PC-9 (cell line): ENCODE measurements at regions not wholly inside any gene's neighbourhood (a gene's known extent, or its start where the extent isn't known, plus 50 kb on each side); places are given as distances from the start of the nearest gene placed in this dataset.

ENCODE experiments used
- BruUV-seq: library from RNA; stranded (reverse); fragments of 400-500 nt; replicated peaks from 2 replicates; lab custom pipeline; 2021; lab: Mats Ljungman, UMichigan
- CTCF ChIA-PET: fragments of 300-600 bp; sonication (Branson Sonifier 250); formaldehyde crosslinking; loops from one replicate; lab custom pipeline; 2022; ENCODE audit warnings: antibody characterized with exemption; lab: Charles Lee
- POLR2A ChIA-PET: fragments of 300-600 bp; sonication (Branson Sonifier 250); formaldehyde crosslinking; loops from one replicate; lab custom pipeline; 2022; ENCODE audit warnings: antibody characterized with exemption; ENCODE audit not compliant: unreplicated experiment; lab: Charles Lee
- DNase-seq, 2 experiments: peaks; one replicate each; pipeline versions ENCODE4 v3.0.0 to v3.0.0-alpha.2; 2015 to 2022; ENCODE audit warnings: mixed read lengths in 1 of 2
- H2AFZ ChIP-seq: fragments of 200-600 bp; sonication (generic); 2 replicates; pipeline ENCODE4 v1.8.1; 2017; ENCODE audit warnings: antibody characterized with exemption
- H3F3A ChIP-seq: fragments of 200-600 bp; sonication (generic); 2 replicates; pipeline ENCODE4 v1.8.1; 2017; ENCODE audit warnings: antibody characterized with exemption, mild to moderate bottlenecking, low read depth; ENCODE audit not compliant: insufficient read depth
- H3K27ac ChIP-seq: fragments of 200-600 bp; sonication (generic); 2 replicates; pipeline ENCODE4 v1.6.1; 2016; ENCODE audit warnings: mixed run types
- H3K27me3 ChIP-seq: fragments of 200-600 bp; sonication (generic); 2 replicates; pipeline ENCODE4 v1.6.1; 2016; ENCODE audit warnings: low read depth, mixed run types; ENCODE audit not compliant: insufficient read depth
- H3K36me3 ChIP-seq: fragments of 200-600 bp; sonication (generic); 2 replicates; pipeline ENCODE4 v1.6.1; 2016; ENCODE audit warnings: low read depth, mixed run types
- H3K4me1 ChIP-seq: fragments of 200-600 bp; sonication (generic); replicated peaks from 2 replicates; pipeline ENCODE4 v1.6.1; 2016; ENCODE audit warnings: mixed run types; ENCODE audit not compliant: insufficient read depth
- H3K4me2 ChIP-seq: fragments of 200-600 bp; sonication (generic); 2 replicates; pipeline ENCODE4 v1.6.1; 2017; ENCODE audit warnings: mixed run types
- H3K4me3 ChIP-seq: fragments of 200-600 bp; sonication (generic); 2 replicates; pipeline ENCODE4 v1.6.1; 2016; ENCODE audit warnings: mixed run types
- H3K79me2 ChIP-seq: fragments of 200-600 bp; sonication (generic); 2 replicates; pipeline ENCODE4 v1.6.1; 2017; ENCODE audit warnings: low read depth, mixed run types
- H3K9me2 ChIP-seq: fragments of 200-600 bp; sonication (generic); 2 replicates; pipeline ENCODE4 v1.8.1; 2017; ENCODE audit warnings: mild to moderate bottlenecking; ENCODE audit not compliant: insufficient read depth
- H3K9me3 ChIP-seq: fragments of 200-600 bp; sonication (generic); 2 replicates; pipeline ENCODE4 v1.8.1; 2016; ENCODE audit warnings: low read depth; ENCODE audit not compliant: insufficient read depth
- H4K20me1 ChIP-seq: fragments of 200-600 bp; sonication (generic); 2 replicates; pipeline ENCODE4 v1.8.1; 2017; ENCODE audit not compliant: insufficient read depth
- EZH2 ChIP-seq: fragments of 200-600 bp; sonication (generic); IDR thresholded peaks from 2 replicates; pipeline ENCODE4 v1.8.0; 2017; ENCODE audit warnings: antibody characterized with exemption, low read depth
- intact Hi-C: fragments of 100-400 bp; cut with micrococcal nuclease; formaldehyde crosslinking; loops from one replicate; pipeline ENCODE4 v1.10.0; 2022; ENCODE audit not compliant: unreplicated experiment
- TF ChIP-seq, protein P1 (sequence below): fragments of 200-600 bp; sonication (generic); conservative IDR thresholded peaks from 2 replicates; pipeline ENCODE4 v1.6.1; 2017; ENCODE audit warnings: mixed run types, antibody characterized with exemption, mild to moderate bottlenecking, moderate library complexity

DNA sequence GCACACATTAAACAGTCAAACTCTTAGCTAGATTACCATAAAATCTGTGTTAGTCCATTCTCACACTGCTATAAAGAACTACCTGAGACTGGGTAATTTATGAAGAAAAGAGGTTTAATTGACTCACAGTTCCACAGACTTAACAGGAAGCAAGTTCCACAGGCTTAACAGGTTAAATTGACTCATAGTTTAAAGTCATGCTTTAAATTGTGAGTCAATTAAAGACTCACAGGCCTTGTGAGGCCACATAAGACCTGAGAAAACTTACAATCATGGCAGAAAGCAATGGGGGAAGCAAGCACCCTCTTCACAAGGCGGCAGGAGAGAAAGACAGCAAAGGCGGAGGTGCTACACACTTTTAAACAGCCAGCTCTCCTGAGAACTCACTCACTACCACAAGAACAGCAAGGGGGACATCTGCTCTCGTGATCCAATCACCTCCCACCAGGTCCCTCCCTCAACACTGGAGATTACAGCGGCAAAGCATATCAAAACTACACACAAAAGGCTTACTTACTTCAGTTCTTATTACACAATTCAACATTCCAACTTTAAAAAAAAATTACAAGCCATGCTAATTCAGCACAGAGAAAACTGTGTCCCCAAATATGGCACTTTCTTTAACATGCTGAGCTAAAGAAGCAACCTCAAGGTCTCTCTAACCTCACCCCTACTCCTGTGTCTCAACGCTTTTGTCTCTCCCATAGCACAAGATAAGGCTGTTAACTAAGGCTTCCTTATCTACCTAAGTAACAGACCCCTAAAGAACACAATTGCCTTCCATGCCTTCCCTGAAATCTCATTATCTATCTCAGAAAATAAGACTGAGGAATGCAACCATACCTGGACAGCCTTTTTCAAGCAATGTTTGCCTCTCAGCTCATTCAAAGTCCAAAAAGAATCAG lies 805.1 kb downstream of the NR2F1-AS1 start:
- H3K36me3 ChIP-seq = no peaks in the 10 kb centered on the region
- BruUV-seq = no TSS peak
- no peaks in the 10 kb centered on the region for H3K27me3 ChIP-seq
- H3K27ac ChIP-seq = no peak overlapping the region
- H3K9me2 ChIP-seq = no peaks in the 10 kb centered on the region
- H3K79me2 ChIP-seq = no peaks in the 10 kb centered on the region
- no peak overlapping the region for H3K4me2 ChIP-seq
- TF ChIP-seq, protein P1, sequence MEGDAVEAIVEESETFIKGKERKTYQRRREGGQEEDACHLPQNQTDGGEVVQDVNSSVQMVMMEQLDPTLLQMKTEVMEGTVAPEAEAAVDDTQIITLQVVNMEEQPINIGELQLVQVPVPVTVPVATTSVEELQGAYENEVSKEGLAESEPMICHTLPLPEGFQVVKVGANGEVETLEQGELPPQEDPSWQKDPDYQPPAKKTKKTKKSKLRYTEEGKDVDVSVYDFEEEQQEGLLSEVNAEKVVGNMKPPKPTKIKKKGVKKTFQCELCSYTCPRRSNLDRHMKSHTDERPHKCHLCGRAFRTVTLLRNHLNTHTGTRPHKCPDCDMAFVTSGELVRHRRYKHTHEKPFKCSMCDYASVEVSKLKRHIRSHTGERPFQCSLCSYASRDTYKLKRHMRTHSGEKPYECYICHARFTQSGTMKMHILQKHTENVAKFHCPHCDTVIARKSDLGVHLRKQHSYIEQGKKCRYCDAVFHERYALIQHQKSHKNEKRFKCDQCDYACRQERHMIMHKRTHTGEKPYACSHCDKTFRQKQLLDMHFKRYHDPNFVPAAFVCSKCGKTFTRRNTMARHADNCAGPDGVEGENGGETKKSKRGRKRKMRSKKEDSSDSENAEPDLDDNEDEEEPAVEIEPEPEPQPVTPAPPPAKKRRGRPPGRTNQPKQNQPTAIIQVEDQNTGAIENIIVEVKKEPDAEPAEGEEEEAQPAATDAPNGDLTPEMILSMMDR = no peak
- TF ChIP-seq EZH2 = no peak
- no peak overlapping the region for H3K4me3 ChIP-seq
- CTCF ChIA-PET = no interaction called here
- H3F3A ChIP-seq = no peaks in the 10 kb centered on the region
- 0 out of 2 replicates have a peak, but pooled peaks cover 7% of the 10 kb centered on the region for H3K9me3 ChIP-seq
- intact Hi-C loops = no loop called here
- H3K4me1 ChIP-seq = no peaks in the 10 kb centered on the region
- DNase-seq = peak in 1 of 2 experiments; percentile 54
- POLR2A ChIA-PET = no interaction called here
- no peaks in the 10 kb centered on the region for H4K20me1 ChIP-seq
- H2AFZ ChIP-seq = peak overlapping the region; percentile 45; the same call in 1 of the 2 replicates

DNA sequence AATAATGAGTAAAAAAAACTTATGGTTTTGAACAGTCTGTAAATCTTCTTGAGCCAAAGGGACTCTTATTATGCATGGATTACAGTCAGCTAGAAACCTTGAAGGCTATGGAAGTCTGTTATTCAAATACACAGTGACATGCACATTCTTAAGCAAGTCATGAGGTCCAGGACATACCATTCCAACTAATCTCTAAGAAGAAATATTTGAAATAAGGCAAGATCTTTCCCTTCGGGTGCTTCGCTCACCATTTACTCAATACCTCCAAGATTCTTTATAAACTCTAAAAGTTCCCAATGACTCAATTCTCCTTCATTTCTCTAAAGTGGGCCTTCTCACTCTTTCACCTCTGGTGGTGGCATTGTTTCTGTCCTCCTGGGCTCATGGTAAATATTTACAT lies 811.0 kb downstream of the NR2F1-AS1 start:
- no peaks in the 10 kb centered on the region for H3K4me1 ChIP-seq
- no peaks in the 10 kb centered on the region for H3K36me3 ChIP-seq
- H4K20me1 ChIP-seq = no peaks in the 10 kb centered on the region
- TF ChIP-seq, protein P1 = no peak
- TF ChIP-seq EZH2 = no peak
- H3K9me3 ChIP-seq = no peaks in the 10 kb centered on the region
- intact Hi-C loops = no loop called here
- no TSS peak for BruUV-seq
- no peak overlapping the region for H2AFZ ChIP-seq
- no peak overlapping the region for H3K4me2 ChIP-seq
- no peaks in the 10 kb centered on the region for H3F3A ChIP-seq
- no peaks in the 10 kb centered on the region for H3K79me2 ChIP-seq
- no peak for DNase-seq
- H3K9me2 ChIP-seq = no peaks in the 10 kb centered on the region
- ChIA-PET CTCF (no interaction called here), POLR2A (no interaction called here)
- no peak overlapping the region for H3K27ac ChIP-seq
- no peaks in the 10 kb centered on the region for H3K27me3 ChIP-seq
- H3K4me3 ChIP-seq = no peak overlapping the region

GRCh38 chr5:92761585-92761984 lies 819.4 kb downstream of the NR2F1-AS1 start:
- H3K9me2 ChIP-seq = no peaks in the 10 kb centered on the region; the same call in 1 of the 2 replicates
- H2AFZ ChIP-seq = no peak overlapping the region
- H3K27ac ChIP-seq = no peak overlapping the region
- BruUV-seq = no TSS peak
- H4K20me1 ChIP-seq = no peaks in the 10 kb centered on the region
- peaks cover 8% of the 10 kb centered on the region; the same call in 1 of the 2 replicates for H3K4me1 ChIP-seq
- H3K79me2 ChIP-seq = no peaks in the 10 kb centered on the region
- no peaks in the 10 kb centered on the region for H3K27me3 ChIP-seq
- no peaks in the 10 kb centered on the region for H3K9me3 ChIP-seq
- CTCF ChIA-PET = no interaction called here
- H3K36me3 ChIP-seq = no peaks in the 10 kb centered on the region
- POLR2A ChIA-PET = no interaction called here
- intact Hi-C loops = no loop called here
- no peak overlapping the region for H3K4me3 ChIP-seq
- H3K4me2 ChIP-seq = no peak overlapping the region
- no peaks in the 10 kb centered on the region for H3F3A ChIP-seq
- TF ChIP-seq, protein P1 = no peak
- TF ChIP-seq EZH2 = no peak
- no peak for DNase-seq
